WERI-Rb-1 (cell line): ENCODE measurements at regions not wholly inside any gene's neighbourhood (a gene's known extent, or its start where the extent isn't known, plus 50 kb on each side); places are given as distances from the start of the nearest gene placed in this dataset.
"Not testable (repeated sequence)": the region's sequence is repeated elsewhere in the genome, so short reads cannot be mapped to it uniquely, and the experiment has no call there.

Source experiments
- DNase-seq: peaks from one replicate; pipeline ENCODE4 v3.0.0-alpha.2; 2020
- H3K27ac ChIP-seq: fragments of 250-450 bp; sonication (Bioruptor Pico); 2 replicates; pipeline ENCODE4 v1.5.1; 2020; ENCODE audit warnings: mild to moderate bottlenecking, moderate library complexity
- H3K27me3 ChIP-seq: fragments of 250-450 bp; sonication (Bioruptor Pico); 2 replicates; pipeline ENCODE4 v1.5.1; 2021; ENCODE audit warnings: mild to moderate bottlenecking, low read depth, moderate library complexity; ENCODE audit not compliant: insufficient read depth, severe bottlenecking
- H3K36me3 ChIP-seq: fragments of 250-450 bp; sonication (Bioruptor Pico); 2 replicates; pipeline ENCODE4 v1.5.1; 2020; ENCODE audit warnings: mild to moderate bottlenecking, moderate library complexity
- H3K4me3 ChIP-seq: 2 replicates; pipeline ENCODE4 v1.5.1; 2011; ENCODE audit warnings: low read depth, mild to moderate bottlenecking, control low read depth, low read length
- H3K9me3 ChIP-seq: fragments of 250-450 bp; sonication (Bioruptor Pico); 2 replicates; pipeline ENCODE4 v1.5.1; 2021; ENCODE audit warnings: mild to moderate bottlenecking, moderate library complexity; ENCODE audit not compliant: severe bottlenecking
- CTCF ChIP-seq: IDR thresholded peaks from 2 replicates; pipeline ENCODE4 v1.5.1; 2011; ENCODE audit warnings: low read depth, mild to moderate bottlenecking, control low read depth, inconsistent platforms, low read length

- H3K27ac ChIP-seq, result no peak overlapping the region
- no peak for TF ChIP-seq CTCF
- H3K9me3 ChIP-seq, result no peaks in the 10 kb centered on the region
- H3K4me3 ChIP-seq, result no peak overlapping the region
- H3K27me3 ChIP-seq, result peaks cover 53% of the 10 kb centered on the region
- DNase-seq, result no peak
- no peaks in the 10 kb centered on the region for H3K36me3 ChIP-seq
These were observed 97.2 kb downstream of the KDR start for GRCh38 chr4:55028196-55028595.

GRCh38 chr4:55027596-55027995 lies 97.8 kb downstream of the KDR start:
- H3K4me3 ChIP-seq, result no peak overlapping the region
- TF ChIP-seq CTCF, result no peak
- H3K27ac ChIP-seq, result no peak overlapping the region
- no peaks in the 10 kb centered on the region for H3K36me3 ChIP-seq
- no peaks in the 10 kb centered on the region for H3K9me3 ChIP-seq
- peaks cover 49% of the 10 kb centered on the region for H3K27me3 ChIP-seq
- DNase-seq, result no peak

- H3K9me3 ChIP-seq, H3K36me3 ChIP-seq, H3K27ac ChIP-seq, H3K4me3 ChIP-seq, DNase-seq: not testable (repeated sequence)
- peaks cover 30% of the 10 kb centered on the region for H3K27me3 ChIP-seq
These were observed 99.9 kb downstream of the KDR start for GRCh38 chr4:55025456-55025855.

GRCh38 chr4:55023030-55023429 lies 102.4 kb downstream of the KDR start:
- Histone ChIP-seq H3K9me3 (no peaks in the 10 kb centered on the region), H3K4me3 (no peak overlapping the region), H3K27me3 (peaks cover 11% of the 10 kb centered on the region), H3K36me3 (no peaks in the 10 kb centered on the region), H3K27ac (no peak overlapping the region)
- no peak for TF ChIP-seq CTCF
- DNase-seq, result no peak

DNA sequence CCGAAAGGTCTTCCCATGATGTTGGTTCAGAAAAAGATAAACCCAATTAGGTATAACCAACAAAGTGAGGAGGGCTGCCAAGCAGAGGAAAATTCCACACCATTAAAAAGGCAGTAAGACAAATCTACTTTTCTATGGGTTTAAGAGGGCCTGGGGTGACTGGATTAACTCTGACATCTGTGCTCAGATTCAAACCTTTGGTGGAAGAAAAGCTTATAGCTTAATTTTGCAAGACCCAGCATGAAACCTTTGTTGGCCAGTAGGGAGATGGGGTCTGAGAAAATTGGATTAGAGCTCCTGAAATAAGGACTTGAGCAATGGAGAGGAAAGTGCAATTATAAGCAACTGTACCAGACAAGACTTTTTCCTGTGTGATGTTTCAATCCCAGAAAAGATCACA lies 104.2 kb downstream of the KDR start:
- DNase-seq, result peak; percentile 13
- Histone ChIP-seq H3K9me3 (no peaks in the 10 kb centered on the region), H3K36me3 (no peaks in the 10 kb centered on the region), H3K4me3 (no peak overlapping the region), H3K27ac (no peak overlapping the region), H3K27me3 (peaks cover 23% of the 10 kb centered on the region)
- no peak for TF ChIP-seq CTCF

- Histone ChIP-seq H3K36me3 (no peaks in the 10 kb centered on the region), H3K4me3 (no peak overlapping the region)
- TF ChIP-seq CTCF, result no peak
These were observed 105.3 kb downstream of the KDR start for GRCh38 chr4:55020131-55020530.

More at GRCh38 chr4:55020131-55020530, 105.3 kb downstream of the KDR start:
- Histone ChIP-seq H3K27me3 (peaks cover 20% of the 10 kb centered on the region), H3K9me3 (no peaks in the 10 kb centered on the region), H3K27ac (no peak overlapping the region)
- no peak for DNase-seq
